ENCODE measurements at regions not wholly inside any gene's neighbourhood (a gene's known extent, or its start where the extent isn't known, plus 50 kb on each side); places are given as distances from the start of the nearest gene placed in this dataset.

- Histone ChIP-seq H3F3A (replicated peaks; ENCODE audit: insufficient read depth) (no peaks in the 10 kb centered on the region), H3K27ac (ENCODE audit: low read depth in 2 of 2, low read length in 1 of 2) (no peak overlapping the region), H3K27me3 (ENCODE audit: insufficient read depth) (peaks cover 6% of the 10 kb centered on the region; the same call in 1 of the 2 replicates), H3K9ac (no peak overlapping the region), H3K9me2 (no peaks in the 10 kb centered on the region), H3K4me3 (ENCODE audit: low read depth in 2 of 2, low read length in 1 of 2) (no peak overlapping the region), H3K79me2 (ENCODE audit: insufficient read depth) (no peaks in the 10 kb centered on the region), H3K9me3 (no peaks in the 10 kb centered on the region), H2AFZ (ENCODE audit: low read depth) (no peak overlapping the region), H3K4me1 (ENCODE audit: control insufficient read depth in 1 of 2, insufficient read depth in 2 of 2, low read depth in 1 of 2, low read length in 1 of 2) (no peaks in the 10 kb centered on the region), H3K4me2 (no peak overlapping the region), H4K20me1 (ENCODE audit: insufficient read depth) (no peaks in the 10 kb centered on the region), H3K36me3 (replicated peaks in 1 of 2; ENCODE audit: control insufficient read depth in 1 of 2, insufficient read depth in 2 of 2, low read length in 1 of 2) (no peaks in the 10 kb centered on the region)
- 0% methylated on average over 1 of the region's 1 CpG for WGBS (ENCODE audit: low lambda C conversion rate)
- CTCF ChIA-PET = no interaction called here
- TF ChIP-seq GATA2 (CRISPR knock-in tag; IDR thresholded peaks at IDR 0.05) (no peak), TEAD4 (IDR thresholded peaks at IDR 0.05; ENCODE audit: borderline replicate concordance, insufficient read depth) (no peak), RFX5 (IDR thresholded peaks at IDR 0.05; ENCODE audit: low read length) (no peak), TAF1 (IDR thresholded peaks at IDR 0.05; ENCODE audit: borderline replicate concordance, low read depth, low read length) (no peak), MEF2A (IDR thresholded peaks at IDR 0.05; ENCODE audit: borderline replicate concordance, low read depth) (no peak), EP300 (IDR thresholded peaks at IDR 0.05; ENCODE audit: borderline replicate concordance in 1 of 2, low read depth in 1 of 2, low read length in 1 of 2) (no peak), FOSL2 (IDR thresholded peaks at IDR 0.05; ENCODE audit: borderline replicate concordance, low read depth) (no peak), SMC3 (IDR thresholded peaks at IDR 0.05; ENCODE audit: low read depth, low read length) (no peak), REST (IDR thresholded peaks at IDR 0.05; ENCODE audit: low read depth, low read length) (no peak)
- TF ChIP-seq, protein P1, sequence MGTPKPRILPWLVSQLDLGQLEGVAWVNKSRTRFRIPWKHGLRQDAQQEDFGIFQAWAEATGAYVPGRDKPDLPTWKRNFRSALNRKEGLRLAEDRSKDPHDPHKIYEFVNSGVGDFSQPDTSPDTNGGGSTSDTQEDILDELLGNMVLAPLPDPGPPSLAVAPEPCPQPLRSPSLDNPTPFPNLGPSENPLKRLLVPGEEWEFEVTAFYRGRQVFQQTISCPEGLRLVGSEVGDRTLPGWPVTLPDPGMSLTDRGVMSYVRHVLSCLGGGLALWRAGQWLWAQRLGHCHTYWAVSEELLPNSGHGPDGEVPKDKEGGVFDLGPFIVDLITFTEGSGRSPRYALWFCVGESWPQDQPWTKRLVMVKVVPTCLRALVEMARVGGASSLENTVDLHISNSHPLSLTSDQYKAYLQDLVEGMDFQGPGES (IDR thresholded peaks at IDR 0.05; ENCODE audit: low read depth, low read length) = no peak
- TF ChIP-seq, protein P2, sequence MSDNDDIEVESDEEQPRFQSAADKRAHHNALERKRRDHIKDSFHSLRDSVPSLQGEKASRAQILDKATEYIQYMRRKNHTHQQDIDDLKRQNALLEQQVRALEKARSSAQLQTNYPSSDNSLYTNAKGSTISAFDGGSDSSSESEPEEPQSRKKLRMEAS (IDR thresholded peaks at IDR 0.05; ENCODE audit: low read depth) = no peak
- TF ChIP-seq, protein P3, sequence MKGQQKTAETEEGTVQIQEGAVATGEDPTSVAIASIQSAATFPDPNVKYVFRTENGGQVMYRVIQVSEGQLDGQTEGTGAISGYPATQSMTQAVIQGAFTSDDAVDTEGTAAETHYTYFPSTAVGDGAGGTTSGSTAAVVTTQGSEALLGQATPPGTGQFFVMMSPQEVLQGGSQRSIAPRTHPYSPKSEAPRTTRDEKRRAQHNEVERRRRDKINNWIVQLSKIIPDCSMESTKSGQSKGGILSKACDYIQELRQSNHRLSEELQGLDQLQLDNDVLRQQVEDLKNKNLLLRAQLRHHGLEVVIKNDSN (IDR thresholded peaks at IDR 0.05; ENCODE audit: borderline replicate concordance, low read depth) = no peak
- TF ChIP-seq, protein P4, sequence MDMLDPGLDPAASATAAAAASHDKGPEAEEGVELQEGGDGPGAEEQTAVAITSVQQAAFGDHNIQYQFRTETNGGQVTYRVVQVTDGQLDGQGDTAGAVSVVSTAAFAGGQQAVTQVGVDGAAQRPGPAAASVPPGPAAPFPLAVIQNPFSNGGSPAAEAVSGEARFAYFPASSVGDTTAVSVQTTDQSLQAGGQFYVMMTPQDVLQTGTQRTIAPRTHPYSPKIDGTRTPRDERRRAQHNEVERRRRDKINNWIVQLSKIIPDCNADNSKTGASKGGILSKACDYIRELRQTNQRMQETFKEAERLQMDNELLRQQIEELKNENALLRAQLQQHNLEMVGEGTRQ (IDR thresholded peaks at IDR 0.05; ENCODE audit: borderline replicate concordance, low read depth, low read length) = no peak
- TF ChIP-seq, protein P5, sequence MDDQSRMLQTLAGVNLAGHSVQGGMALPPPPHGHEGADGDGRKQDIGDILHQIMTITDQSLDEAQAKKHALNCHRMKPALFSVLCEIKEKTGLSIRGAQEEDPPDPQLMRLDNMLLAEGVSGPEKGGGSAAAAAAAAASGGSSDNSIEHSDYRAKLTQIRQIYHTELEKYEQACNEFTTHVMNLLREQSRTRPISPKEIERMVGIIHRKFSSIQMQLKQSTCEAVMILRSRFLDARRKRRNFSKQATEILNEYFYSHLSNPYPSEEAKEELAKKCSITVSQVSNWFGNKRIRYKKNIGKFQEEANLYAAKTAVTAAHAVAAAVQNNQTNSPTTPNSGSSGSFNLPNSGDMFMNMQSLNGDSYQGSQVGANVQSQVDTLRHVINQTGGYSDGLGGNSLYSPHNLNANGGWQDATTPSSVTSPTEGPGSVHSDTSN (IDR thresholded peaks at IDR 0.05) = no peak
- POLR2A ChIA-PET = no interaction called here
- DNase-seq = no peak
These were observed 255.6 kb upstream of the G2E3 start for GRCh38 chr14:30303350-30303749.

All from SK-N-SH (cell line).